ENCODE measurements at regions not wholly inside any gene's neighbourhood (a gene's known extent, or its start where the extent isn't known, plus 50 kb on each side); places are given as distances from the start of the nearest gene placed in this dataset.
"Not testable (repeated sequence)": the region's sequence is repeated elsewhere in the genome, so short reads cannot be mapped to it uniquely, and the experiment has no call there.

DNA sequence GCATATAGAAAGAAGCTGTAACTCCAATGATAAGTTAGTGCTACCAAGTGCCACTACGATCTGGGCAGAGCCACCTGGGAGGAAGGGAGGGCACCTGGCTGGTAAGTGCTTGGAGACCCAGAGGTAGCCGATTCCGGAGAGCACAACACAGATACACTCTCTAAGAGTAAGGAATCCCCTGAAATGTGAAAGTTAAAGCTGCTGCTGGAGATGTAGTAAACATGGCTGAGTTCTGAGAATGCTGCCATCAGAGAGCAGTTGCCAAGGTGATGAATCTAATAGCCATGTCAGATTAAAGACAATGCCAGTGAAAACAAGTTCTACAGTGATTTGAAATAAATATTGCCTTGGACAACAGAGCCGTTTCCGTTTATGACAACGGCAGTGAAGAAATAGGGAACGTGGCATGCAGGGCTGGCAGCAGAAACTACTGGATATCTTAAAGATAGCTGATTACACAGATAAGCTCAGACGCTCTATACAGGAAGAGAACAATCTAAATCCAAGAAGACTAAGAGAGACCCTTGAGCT lies 561.2 kb upstream of the C9orf72 start:
- H3K9ac ChIP-seq (ENCODE audit: extremely low read depth, low read length, poor library complexity, severe bottlenecking), result no peak overlapping the region
- H3K36me3 ChIP-seq (ENCODE audit: control insufficient read depth, insufficient read depth, low read length), result no peaks in the 10 kb centered on the region
- Mint-ChIP-seq H3K27ac (no peak overlapping the region), H3K4me3 (no peak overlapping the region), H3K27me3 (ENCODE audit: insufficient read depth) (no peaks in the 10 kb centered on the region), H3K4me1 (peaks cover 9% of the 10 kb centered on the region), H3K9me3 (no peaks in the 10 kb centered on the region), H3K36me3 (ENCODE audit: low read depth) (no peaks in the 10 kb centered on the region)
- 76 to 92% methylated on average over 5 to 8 of the region's 8 CpGs for WGBS, 2 experiments (ENCODE audit: insufficient coverage in 1 of 2, insufficient read length in 1 of 2)
- peaks cover 8% of the 10 kb centered on the region for H3K4me1 ChIP-seq (ENCODE audit: control insufficient read depth, insufficient read depth, low read length)
- DNase-seq, result no peak
- H3K9me3 ChIP-seq (ENCODE audit: control insufficient read depth, low read length), result no peaks in the 10 kb centered on the region
- no peak overlapping the region for H3K27ac ChIP-seq (ENCODE audit: low read depth, low read length)
- H3K4me3 ChIP-seq (ENCODE audit: low read length), result no peak overlapping the region
- no peak for TF ChIP-seq CTCF (conservative IDR thresholded peaks at IDR 0.05)
- no peaks in the 10 kb centered on the region for H3K27me3 ChIP-seq (ENCODE audit: control insufficient read depth, insufficient read depth, low read length, poor library complexity, severe bottlenecking)

DNA sequence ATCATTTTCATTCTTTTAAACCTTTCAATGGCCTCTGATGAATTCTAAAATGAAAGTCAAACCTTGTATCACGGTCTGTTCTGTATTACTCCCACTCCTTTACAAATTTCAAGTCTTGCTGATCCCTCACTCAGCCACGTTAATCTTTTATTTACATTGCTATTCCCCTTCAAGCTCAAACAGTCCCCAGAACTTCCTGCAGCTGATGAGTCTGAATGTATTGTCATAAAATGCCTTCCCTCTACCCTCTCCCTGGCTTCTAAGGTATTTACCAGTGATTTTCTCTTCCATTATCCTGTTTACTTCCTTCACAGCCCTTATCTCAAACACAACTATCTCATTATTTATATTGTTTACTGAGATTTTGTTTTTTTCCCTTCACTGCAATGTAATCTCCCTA lies 562.3 kb upstream of the C9orf72 start:
- WGBS, 2 experiments (ENCODE audit: insufficient coverage in 1 of 2, insufficient read length in 1 of 2), result 31 to 35% methylated on average over 2 of the region's 2 CpGs
- H3K27ac ChIP-seq (ENCODE audit: low read depth, low read length), result no peak overlapping the region
- DNase-seq, result no peak

GRCh38 chr9:28136113-28136512 lies 562.8 kb upstream of the C9orf72 start:
- H3K4me1 Mint-ChIP-seq, result peaks cover 11% of the 10 kb centered on the region
- no peaks in the 10 kb centered on the region for H3K36me3 Mint-ChIP-seq (ENCODE audit: low read depth)

More for the DNA sequence above, 562.3 kb upstream of the C9orf72 start:
- no peaks in the 10 kb centered on the region for H3K36me3 Mint-ChIP-seq (ENCODE audit: low read depth)
- H3K4me3 Mint-ChIP-seq, result no peak overlapping the region
- no peaks in the 10 kb centered on the region for H3K9me3 Mint-ChIP-seq
- Histone ChIP-seq H3K27me3 (ENCODE audit: control insufficient read depth, insufficient read depth, low read length, poor library complexity, severe bottlenecking) (no peaks in the 10 kb centered on the region), H3K9me3 (ENCODE audit: control insufficient read depth, low read length) (no peaks in the 10 kb centered on the region), H3K9ac (ENCODE audit: extremely low read depth, low read length, poor library complexity, severe bottlenecking) (no peak overlapping the region), H3K4me1 (ENCODE audit: control insufficient read depth, insufficient read depth, low read length) (peaks cover 8% of the 10 kb centered on the region), H3K36me3 (ENCODE audit: control insufficient read depth, insufficient read depth, low read length) (no peaks in the 10 kb centered on the region), H3K4me3 (ENCODE audit: low read length) (peak overlapping the region; percentile 57)
- H3K4me1 Mint-ChIP-seq, result peaks cover 11% of the 10 kb centered on the region
- no peak overlapping the region for H3K27ac Mint-ChIP-seq
- no peaks in the 10 kb centered on the region for H3K27me3 Mint-ChIP-seq (ENCODE audit: insufficient read depth)
- TF ChIP-seq CTCF (conservative IDR thresholded peaks at IDR 0.05), result no peak

DNA sequence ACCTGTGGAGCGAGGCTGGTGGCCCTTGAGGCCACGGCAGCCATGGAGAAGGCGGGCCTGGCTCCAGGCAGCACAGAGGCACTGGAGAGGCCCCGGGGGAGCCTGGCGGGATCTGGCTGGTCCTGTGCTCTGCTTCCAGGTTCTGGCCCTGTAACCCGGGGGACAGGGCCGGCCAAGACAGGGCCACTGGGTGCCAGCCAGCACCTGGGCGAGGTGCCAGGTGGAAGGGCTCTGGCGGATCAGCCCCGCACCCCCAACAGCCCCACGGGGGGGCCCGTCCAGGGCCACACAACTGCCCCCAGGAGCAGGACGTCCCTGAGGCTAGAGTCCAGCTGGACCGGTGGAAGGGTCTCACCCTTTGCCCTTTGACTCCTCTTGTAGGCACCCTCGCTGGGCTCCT lies 574.1 kb upstream of the C9orf72 start:
- 94 to 97% methylated on average over 5 to 11 of the region's 15 CpGs for WGBS, 2 experiments (ENCODE audit: insufficient coverage in 1 of 2, insufficient read length in 1 of 2)
- H3K9ac ChIP-seq (ENCODE audit: extremely low read depth, low read length, poor library complexity, severe bottlenecking); H3K4me3 Mint-ChIP-seq; H3K27me3 Mint-ChIP-seq (ENCODE audit: insufficient read depth); H3K4me1 ChIP-seq (ENCODE audit: control insufficient read depth, insufficient read depth, low read length); H3K36me3 ChIP-seq (ENCODE audit: control insufficient read depth, insufficient read depth, low read length); H3K27me3 ChIP-seq (ENCODE audit: control insufficient read depth, insufficient read depth, low read length, poor library complexity, severe bottlenecking); H3K27ac ChIP-seq (ENCODE audit: low read depth, low read length); H3K27ac Mint-ChIP-seq; H3K4me1 Mint-ChIP-seq; DNase-seq; H3K9me3 ChIP-seq (ENCODE audit: control insufficient read depth, low read length); H3K4me3 ChIP-seq (ENCODE audit: low read length): not testable (repeated sequence)
- Mint-ChIP-seq H3K9me3 (peaks cover 30% of the 10 kb centered on the region), H3K36me3 (ENCODE audit: low read depth) (peaks cover 10% of the 10 kb centered on the region)

More at GRCh38 chr9:28136113-28136512, 562.8 kb upstream of the C9orf72 start:
- Mint-ChIP-seq H3K27me3 (ENCODE audit: insufficient read depth) (no peaks in the 10 kb centered on the region), H3K27ac (peak overlapping the region; percentile 76), H3K4me3 (no peak overlapping the region), H3K9me3 (no peaks in the 10 kb centered on the region)
- TF ChIP-seq CTCF (conservative IDR thresholded peaks at IDR 0.05), result peak; percentile 31
- no peaks in the 10 kb centered on the region for H3K36me3 ChIP-seq (ENCODE audit: control insufficient read depth, insufficient read depth, low read length)
- H3K9me3 ChIP-seq (ENCODE audit: control insufficient read depth, low read length), result no peaks in the 10 kb centered on the region
- no peak overlapping the region for H3K27ac ChIP-seq (ENCODE audit: low read depth, low read length)
- DNase-seq, result no peak
- no peak overlapping the region for H3K4me3 ChIP-seq (ENCODE audit: low read length)
- H3K4me1 ChIP-seq (ENCODE audit: control insufficient read depth, insufficient read depth, low read length), result peaks cover 8% of the 10 kb centered on the region
- WGBS, 2 experiments (ENCODE audit: insufficient coverage in 1 of 2, insufficient read length in 1 of 2), result 89% methylated on average over 2 of the region's 2 CpGs; no CpG with 5 or more reads in 1 of the 2 experiments
- H3K9ac ChIP-seq (ENCODE audit: extremely low read depth, low read length, poor library complexity, severe bottlenecking), result no peak overlapping the region
- no peaks in the 10 kb centered on the region for H3K27me3 ChIP-seq (ENCODE audit: control insufficient read depth, insufficient read depth, low read length, poor library complexity, severe bottlenecking)

DNA sequence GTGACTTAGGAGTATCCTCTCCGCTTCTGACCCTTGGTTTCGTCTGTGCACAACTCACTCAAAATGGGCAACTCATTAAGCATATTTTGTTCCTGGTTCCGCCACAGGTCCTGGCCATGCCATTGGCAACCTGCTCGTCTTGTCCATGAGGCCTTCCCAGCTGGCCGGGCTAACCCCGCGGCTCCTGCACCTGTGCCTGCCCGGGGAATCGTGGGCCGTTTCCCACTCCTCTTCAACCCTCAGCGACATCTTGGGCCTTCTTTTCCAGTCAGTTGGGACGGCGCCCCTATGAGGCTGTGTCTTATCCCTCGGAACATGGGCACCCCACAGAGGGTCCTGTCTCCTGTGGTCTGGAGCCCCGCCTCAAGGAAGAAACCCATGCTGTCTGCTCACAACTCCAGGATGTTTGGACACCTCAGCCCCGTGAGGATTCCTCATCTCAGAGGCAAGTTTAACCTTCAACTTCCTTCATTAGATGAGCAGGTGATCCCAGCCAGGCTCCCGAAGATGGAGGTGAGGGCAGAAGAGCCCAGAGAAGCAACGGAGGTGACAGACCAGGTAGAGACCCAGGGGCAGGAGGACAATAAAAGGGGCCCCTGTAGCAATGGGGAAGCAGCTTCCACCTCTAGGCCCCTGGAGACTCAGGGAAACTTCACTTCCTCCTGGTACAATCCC lies 574.8 kb upstream of the C9orf72 start:
- DNase-seq; H3K27ac ChIP-seq (ENCODE audit: low read depth, low read length); H3K27me3 ChIP-seq (ENCODE audit: control insufficient read depth, insufficient read depth, low read length, poor library complexity, severe bottlenecking); H3K4me3 ChIP-seq (ENCODE audit: low read length); H3K27ac Mint-ChIP-seq; H3K36me3 ChIP-seq (ENCODE audit: control insufficient read depth, insufficient read depth, low read length); H3K4me1 Mint-ChIP-seq; H3K9ac ChIP-seq (ENCODE audit: extremely low read depth, low read length, poor library complexity, severe bottlenecking); H3K27me3 Mint-ChIP-seq (ENCODE audit: insufficient read depth); H3K4me1 ChIP-seq (ENCODE audit: control insufficient read depth, insufficient read depth, low read length); H3K4me3 Mint-ChIP-seq; H3K9me3 ChIP-seq (ENCODE audit: control insufficient read depth, low read length): not testable (repeated sequence)
- Mint-ChIP-seq H3K36me3 (ENCODE audit: low read depth) (peaks cover 10% of the 10 kb centered on the region), H3K9me3 (peaks cover 30% of the 10 kb centered on the region)
- 91 to 96% methylated on average over 6 to 18 of the region's 18 CpGs for WGBS, 2 experiments (ENCODE audit: insufficient coverage in 1 of 2, insufficient read length in 1 of 2)
